Gastrocnemius medialis (tissue), 4 donors: ENCODE measurements at regions not wholly inside any gene's neighbourhood (a gene's known extent, or its start where the extent isn't known, plus 50 kb on each side); places are given as distances from the start of the nearest gene placed in this dataset.

ENCODE experiments used
- CTCF ChIP-seq, 5 experiments: fragments of 450-650 bp in 3 of 5; fragments of 200-600 bp in 2 of 5; sonication (generic) in 2 of 5; IDR thresholded peaks in 4 of 5; conservative IDR thresholded peaks in 1 of 5; 1 replicate in 4 of 5; 2 replicates in 1 of 5; pipeline ENCODE4 v1.5.1; 2016 to 2019; ENCODE audit warnings: antibody characterized with exemption in 5 of 5, mild to moderate bottlenecking in 3 of 5, moderate library complexity in 3 of 5
- POLR2A ChIP-seq, 2 donors: fragments of 450-650 bp; IDR thresholded peaks; one replicate each; pipeline ENCODE4 v1.6.1; 2017; ENCODE audit warnings: antibody characterized with exemption in 2 of 2, mild to moderate bottlenecking in 2 of 2, moderate library complexity in 2 of 2

- TF ChIP-seq POLR2A (IDR thresholded peaks at IDR 0.05): no peak
- TF ChIP-seq CTCF (IDR thresholded peaks at IDR 0.05 in 4 of 5, conservative IDR thresholded peaks at IDR 0.05 in 1 of 5): no peak
Observed at GRCh38 chr5:5795074-5795771, 372.7 kb downstream of the ICE1 start.
